ENCODE measurements at regions not wholly inside any gene's neighbourhood (a gene's known extent, or its start where the extent isn't known, plus 50 kb on each side); places are given as distances from the start of the nearest gene placed in this dataset.

- Histone ChIP-seq H3K9ac (ENCODE audit: low read length) (peak overlapping the region; percentile 11), H3K4me1 (ENCODE audit: insufficient read depth, low read length) (peaks cover 7% of the 10 kb centered on the region), H3K36me3 (ENCODE audit: insufficient read depth, low read length) (no peaks in the 10 kb centered on the region), H3K9me3 (ENCODE audit: insufficient read depth, low read depth, low read length) (peaks cover 2% of the 10 kb centered on the region), H3K27ac (ENCODE audit: low read depth, low read length) (peak overlapping the region; percentile 2), H3K27me3 (ENCODE audit: insufficient read depth, low read length) (no peaks in the 10 kb centered on the region), H4K20me1 (ENCODE audit: insufficient read depth, low read length) (no peaks in the 10 kb centered on the region), H3K4me2 (ENCODE audit: low read length) (peak overlapping the region; percentile 5), H2AFZ (ENCODE audit: low read depth, low read length) (peak overlapping the region; percentile 6), H3K4me3 (ENCODE audit: insufficient read depth, low read depth, low read length) (no peak overlapping the region), H3K79me2 (ENCODE audit: insufficient read depth, low read length) (no peaks in the 10 kb centered on the region)
- no peak for FAIRE-seq
- TF ChIP-seq EZH2 (IDR thresholded peaks at IDR 0.05; ENCODE audit: insufficient read depth, low read length), result no peak
- TF ChIP-seq CTCF (IDR thresholded peaks at IDR 0.05; ENCODE audit: insufficient read depth, low read depth, low read length), result no peak
- Mint-ChIP-seq H3K4me3 (ENCODE audit: unreplicated experiment) (no peak overlapping the region), H3K27me3 (ENCODE audit: low read depth, unreplicated experiment) (no peaks in the 10 kb centered on the region), H3K36me3 (ENCODE audit: low read depth, unreplicated experiment) (no peaks in the 10 kb centered on the region), H3K9me3 (ENCODE audit: unreplicated experiment) (no peaks in the 10 kb centered on the region), H3K27ac (ENCODE audit: unreplicated experiment) (peak overlapping the region; percentile 70), H3K4me1 (ENCODE audit: low read depth, unreplicated experiment) (peaks cover 43% of the 10 kb centered on the region)
- DNase-seq (ENCODE audit: low read depth), result peak; percentile 36
These were observed 481.3 kb upstream of the CITED2 start for GRCh38 chr6:139855671-139856311.

DNA sequence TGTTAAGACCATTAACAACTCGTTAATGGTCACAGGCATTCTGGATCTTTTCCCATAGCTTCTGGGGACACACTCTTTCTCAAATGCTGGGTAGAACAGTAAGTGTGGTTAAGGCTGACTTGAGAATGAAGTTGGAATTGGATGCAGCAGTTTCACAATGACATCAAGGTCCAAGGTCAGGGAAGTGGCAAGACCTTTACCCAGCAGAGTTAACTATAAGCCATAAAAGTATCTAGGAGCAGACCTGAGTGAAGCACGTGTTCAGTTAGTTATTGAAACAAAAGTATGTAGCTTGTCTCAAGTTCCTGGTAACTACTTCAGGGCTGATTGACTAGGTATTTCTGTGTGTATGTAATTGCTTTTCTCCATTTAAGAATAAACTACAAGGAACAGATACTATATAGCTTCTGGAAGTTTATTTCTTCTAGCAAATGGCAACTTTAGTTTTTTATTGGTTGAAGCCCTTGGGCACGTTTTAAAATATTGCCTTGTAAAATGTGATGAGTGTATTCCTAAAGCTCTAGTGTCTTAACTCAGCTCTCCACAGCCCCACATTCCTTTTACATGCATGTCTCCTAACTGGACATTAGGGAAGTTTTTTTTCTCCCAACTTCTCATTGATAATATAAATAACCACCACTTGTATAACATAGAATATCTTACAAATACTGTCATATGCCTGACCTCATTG is 479.0 kb upstream of the CITED2 start:
- FAIRE-seq, result peak; percentile 76
- peak overlapping the region; percentile 47 for H3K27ac ChIP-seq (ENCODE audit: low read depth, low read length)
- peak overlapping the region; percentile 90 for H3K27ac Mint-ChIP-seq (ENCODE audit: unreplicated experiment)
- DNase-seq (ENCODE audit: low read depth), result peak; percentile 45
- peaks cover 43% of the 10 kb centered on the region for H3K4me1 Mint-ChIP-seq (ENCODE audit: low read depth, unreplicated experiment)
- H3K9me3 ChIP-seq (ENCODE audit: insufficient read depth, low read depth, low read length), result peaks cover 2% of the 10 kb centered on the region
- peaks cover 7% of the 10 kb centered on the region for H3K4me1 ChIP-seq (ENCODE audit: insufficient read depth, low read length)
- peaks cover 2% of the 10 kb centered on the region for H3K9me3 Mint-ChIP-seq (ENCODE audit: unreplicated experiment)
- H3K36me3 Mint-ChIP-seq (ENCODE audit: low read depth, unreplicated experiment), result no peaks in the 10 kb centered on the region
- no peaks in the 10 kb centered on the region for H3K36me3 ChIP-seq (ENCODE audit: insufficient read depth, low read length)
- H3K27me3 Mint-ChIP-seq (ENCODE audit: low read depth, unreplicated experiment), result no peaks in the 10 kb centered on the region
- H3K4me2 ChIP-seq (ENCODE audit: low read length), result peak overlapping the region; percentile 7
- H2AFZ ChIP-seq (ENCODE audit: low read depth, low read length), result no peak overlapping the region
- no peaks in the 10 kb centered on the region for H3K79me2 ChIP-seq (ENCODE audit: insufficient read depth, low read length)
- H3K4me3 ChIP-seq (ENCODE audit: insufficient read depth, low read depth, low read length), result no peak overlapping the region
- no peak for TF ChIP-seq EZH2 (IDR thresholded peaks at IDR 0.05; ENCODE audit: insufficient read depth, low read length)
- no peak for TF ChIP-seq CTCF (IDR thresholded peaks at IDR 0.05; ENCODE audit: insufficient read depth, low read depth, low read length)
- H3K9ac ChIP-seq (ENCODE audit: low read length), result no peak overlapping the region
- no peaks in the 10 kb centered on the region for H3K27me3 ChIP-seq (ENCODE audit: insufficient read depth, low read length)
- no peak overlapping the region for H3K4me3 Mint-ChIP-seq (ENCODE audit: unreplicated experiment)
- no peaks in the 10 kb centered on the region for H4K20me1 ChIP-seq (ENCODE audit: insufficient read depth, low read length)
